GM21619 (cell line): ENCODE measurements at regions not wholly inside any gene's neighbourhood (a gene's known extent, or its start where the extent isn't known, plus 50 kb on each side); places are given as distances from the start of the nearest gene placed in this dataset.
"Not testable (repeated sequence)": the region's sequence is repeated elsewhere in the genome, so short reads cannot be mapped to it uniquely, and the experiment has no call there.

ENCODE experiments used
- ATAC-seq: cut with Tn5 transposase; IDR thresholded peaks from one replicate; pipeline ENCODE4 v1.9.1; 2021; ENCODE audit not compliant: unreplicated experiment

GRCh38 chr15:36052641-36053040 is 506.7 kb upstream of the DPH6 start:
- ATAC-seq: not testable (repeated sequence)

GRCh38 chr15:36053746-36054145 is 507.8 kb upstream of the DPH6 start:
- no peak for ATAC-seq

- no peak for ATAC-seq
Observed at GRCh38 chr15:36059596-36059995, 513.6 kb upstream of the DPH6 start.

GRCh38 chr15:36062357-36062756 is 516.4 kb upstream of the DPH6 start:
- no peak for ATAC-seq

- no peak for ATAC-seq
Observed at GRCh38 chr15:36066757-36067156, 512.7 kb upstream of the CDIN1 start.

GRCh38 chr15:36067483-36068274 is 511.7 kb upstream of the CDIN1 start:
- ATAC-seq: no peak

GRCh38 chr15:36075333-36075732 is 504.1 kb upstream of the CDIN1 start:
- no peak for ATAC-seq

GRCh38 chr15:36079021-36079420 is 500.4 kb upstream of the CDIN1 start:
- ATAC-seq: no peak

- no peak for ATAC-seq
Observed at GRCh38 chr15:36080759-36081158, 498.7 kb upstream of the CDIN1 start.

GRCh38 chr15:36090286-36090946 is 489.0 kb upstream of the CDIN1 start:
- ATAC-seq: no peak

- no peak for ATAC-seq
Observed at GRCh38 chr15:36106640-36107335, 472.6 kb upstream of the CDIN1 start.

GRCh38 chr15:36108541-36108940 is 470.9 kb upstream of the CDIN1 start:
- no peak for ATAC-seq

- no peak for ATAC-seq
Observed at GRCh38 chr15:36109943-36110658, 469.3 kb upstream of the CDIN1 start.

GRCh38 chr15:36110659-36110993 is 468.8 kb upstream of the CDIN1 start:
- ATAC-seq: no peak

- ATAC-seq: no peak
Observed at GRCh38 chr15:36117296-36117787, 462.1 kb upstream of the CDIN1 start.

- no peak for ATAC-seq
Observed at GRCh38 chr15:36126194-36126593, 453.2 kb upstream of the CDIN1 start.

- no peak for ATAC-seq
Observed at GRCh38 chr15:36130641-36131310, 448.6 kb upstream of the CDIN1 start.

GRCh38 chr15:36133742-36134141 is 445.7 kb upstream of the CDIN1 start:
- ATAC-seq: no peak

- ATAC-seq: no peak
Observed at GRCh38 chr15:36136049-36136448, 443.4 kb upstream of the CDIN1 start.

- ATAC-seq: no peak
Observed at GRCh38 chr15:36152936-36153335, 426.5 kb upstream of the CDIN1 start.
